Activated gamma-delta T cell treated with Interleukin-2 at 50 U/mL for 16 hours (primary cell): ENCODE measurements at regions not wholly inside any gene's neighbourhood (a gene's known extent, or its start where the extent isn't known, plus 50 kb on each side); places are given as distances from the start of the nearest gene placed in this dataset.
"Not testable (repeated sequence)": the region's sequence is repeated elsewhere in the genome, so short reads cannot be mapped to it uniquely, and the experiment has no call there.

Experiments used
- DNase-seq: peaks from one replicate; pipeline ENCODE4 v3.0.0-alpha.2; 2020

DNA sequence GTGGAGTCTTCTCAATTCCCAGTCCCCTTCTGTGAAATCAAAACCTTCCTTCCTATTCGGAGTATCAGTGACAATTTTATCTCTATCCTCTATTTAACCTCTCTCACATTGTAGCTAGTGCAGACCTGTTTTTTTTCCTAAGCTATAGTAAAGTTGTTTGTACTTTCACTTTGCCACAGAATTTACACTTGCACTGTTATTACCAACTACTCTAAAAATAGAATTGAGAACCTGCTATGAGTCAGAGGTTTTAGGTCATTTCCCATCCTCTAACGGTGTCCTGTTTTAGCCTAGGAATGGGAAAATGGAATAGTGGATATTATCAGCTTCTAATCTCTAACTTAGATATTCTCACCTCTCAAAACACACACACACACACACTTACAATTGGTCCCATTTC lies 862.7 kb downstream of the NCAM2 start:
- no peak for DNase-seq

- no peak for DNase-seq
Observed at GRCh38 chr21:21864321-21864840, 866.2 kb downstream of the NCAM2 start.

- DNase-seq: no peak
Observed at GRCh38 chr21:21897275-21897883, 899.2 kb downstream of the NCAM2 start.

- no peak for DNase-seq
Observed at GRCh38 chr21:21898801-21899200, 900.6 kb downstream of the NCAM2 start.

DNA sequence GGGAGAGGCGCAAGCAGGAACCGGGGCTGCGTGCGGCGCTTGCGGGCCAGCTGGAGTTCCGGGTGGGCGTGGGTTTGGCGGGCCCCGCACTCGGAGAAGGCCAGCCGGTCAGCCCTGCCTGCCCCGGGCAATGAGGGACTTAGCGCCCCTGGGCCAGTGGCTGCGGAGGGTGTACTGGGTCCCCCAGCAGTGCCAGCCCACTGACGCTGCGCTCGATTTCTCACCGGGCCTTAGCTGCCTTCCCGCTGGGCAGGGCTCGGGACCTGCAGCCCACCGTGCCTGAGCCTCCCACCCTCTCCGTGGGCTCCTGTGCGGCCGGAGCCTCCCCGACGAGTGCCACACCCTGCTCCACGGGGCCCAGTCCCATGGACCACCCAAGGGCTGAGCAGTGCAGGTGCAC lies 904.2 kb downstream of the NCAM2 start:
- DNase-seq: not testable (repeated sequence)

- no peak for DNase-seq
Observed at GRCh38 chr21:21907271-21907670, 909.1 kb downstream of the NCAM2 start.

DNA sequence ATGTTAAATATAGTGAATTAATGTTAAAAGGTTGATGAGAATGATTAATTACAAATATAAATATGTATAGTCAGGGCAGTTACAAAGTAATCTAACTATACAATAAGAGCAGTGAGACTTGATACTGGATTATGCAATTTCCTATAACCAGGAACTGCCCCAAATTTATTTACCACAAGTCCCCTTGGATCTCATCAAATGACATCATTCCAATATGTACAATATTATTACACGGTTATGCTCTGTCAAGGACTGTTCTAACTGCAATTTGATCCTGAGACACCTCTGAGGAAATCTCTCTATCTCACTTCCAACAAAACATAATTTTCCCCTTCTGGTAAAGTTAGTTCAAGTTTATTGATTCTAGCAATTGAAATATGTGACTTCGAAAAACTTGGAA lies 917.6 kb downstream of the NCAM2 start:
- DNase-seq: no peak

- DNase-seq: no peak
Observed at GRCh38 chr21:21921410-21922232, 923.4 kb downstream of the NCAM2 start.

DNA sequence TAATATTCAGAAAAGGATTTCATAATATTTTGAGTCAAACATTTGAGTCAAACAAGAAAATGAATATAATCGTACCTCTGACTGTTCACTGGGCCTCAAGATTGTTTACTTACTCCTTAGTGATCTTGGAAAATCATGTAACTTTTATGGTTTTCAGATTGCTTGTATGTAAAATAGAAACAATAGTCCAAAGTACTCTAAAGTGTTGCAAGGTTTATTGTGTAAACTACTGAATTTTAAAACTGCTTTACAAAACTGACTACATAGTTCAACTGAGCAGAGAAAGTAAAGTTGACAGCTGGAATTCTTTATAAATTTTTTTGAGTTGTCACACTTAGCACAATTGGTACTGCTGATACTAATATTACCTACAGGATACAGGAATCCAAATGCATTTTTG lies 931.0 kb downstream of the NCAM2 start:
- DNase-seq: no peak

GRCh38 chr21:21929789-21930188 lies 931.6 kb downstream of the NCAM2 start:
- no peak for DNase-seq

DNA sequence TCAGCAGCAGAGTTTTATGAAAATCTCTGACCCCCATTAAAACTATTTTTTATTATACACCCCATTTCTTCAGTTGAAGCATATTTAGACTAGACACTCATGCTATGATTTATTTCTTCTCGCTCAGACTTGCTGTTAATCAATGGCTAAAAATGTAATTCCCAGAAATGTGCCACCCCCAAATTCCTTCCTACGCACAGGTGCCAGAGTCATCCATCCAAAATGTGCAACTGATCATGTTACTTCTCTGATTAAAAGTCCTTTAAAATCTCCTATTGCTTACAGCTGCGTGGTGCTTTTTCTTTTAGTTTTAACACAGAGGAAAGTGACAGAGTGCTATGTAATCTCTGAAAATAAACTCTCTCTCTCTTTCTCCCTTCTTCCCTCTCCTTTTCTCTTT lies 954.4 kb downstream of the NCAM2 start:
- no peak for DNase-seq

DNA sequence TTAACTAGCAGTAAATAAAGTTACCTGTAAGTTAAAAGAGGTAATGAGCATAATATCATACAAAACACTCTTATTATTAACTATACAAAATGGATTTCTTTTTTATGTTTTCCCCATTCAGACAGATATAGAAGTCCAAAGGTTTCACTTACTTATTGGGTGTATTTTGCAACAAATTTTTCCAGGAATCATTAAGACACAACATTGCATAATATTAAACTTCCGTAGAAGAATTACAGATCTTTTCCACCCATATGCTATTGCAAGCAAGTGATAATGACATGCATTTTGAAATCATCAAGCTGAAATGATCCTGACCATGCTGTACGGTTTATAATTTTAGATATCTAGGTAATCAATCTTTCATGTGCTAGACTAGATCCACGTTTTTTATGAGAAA lies 957.0 kb downstream of the NCAM2 start:
- no peak for DNase-seq

- no peak for DNase-seq
Observed at GRCh38 chr21:21957490-21957889, 959.3 kb downstream of the NCAM2 start.

DNA sequence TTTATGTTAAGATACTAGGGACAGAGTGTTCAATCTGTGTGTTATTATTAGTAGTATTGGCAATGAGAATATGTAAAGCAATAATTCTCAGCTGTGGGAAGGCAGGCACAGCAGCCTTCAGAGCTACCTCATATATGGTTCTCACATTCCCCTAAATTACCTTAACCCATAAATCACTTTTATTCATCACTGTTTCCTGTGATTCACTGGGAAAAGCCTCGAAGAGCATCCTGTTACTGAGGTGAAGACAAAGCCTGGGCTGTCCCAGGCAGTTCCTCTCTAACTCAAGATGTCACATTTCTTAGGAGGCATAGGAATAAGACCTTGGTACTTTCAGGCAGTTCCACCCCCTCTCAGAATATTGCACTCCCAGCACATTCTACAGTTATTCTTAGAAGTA lies 965.7 kb downstream of the NCAM2 start:
- DNase-seq: no peak

DNA sequence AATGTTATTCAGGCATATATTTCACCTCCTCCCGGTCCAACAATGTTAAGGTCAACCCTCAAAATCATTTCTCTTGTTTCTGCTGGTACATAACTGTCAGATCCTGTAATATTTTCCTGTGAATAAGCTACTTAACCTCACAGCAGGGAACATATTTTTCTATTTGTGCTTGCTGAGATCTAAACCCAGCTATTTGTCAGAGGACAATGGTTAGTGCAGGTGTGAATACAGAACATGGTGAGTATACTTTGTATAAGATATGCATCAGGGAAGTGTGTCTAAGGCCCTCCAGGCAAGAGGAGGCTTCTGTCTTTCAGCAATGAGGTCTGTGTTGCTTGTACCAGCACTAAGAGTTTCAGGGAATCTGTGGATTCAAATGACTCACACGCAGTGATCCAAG lies 970.6 kb downstream of the NCAM2 start:
- DNase-seq: no peak

- no peak for DNase-seq
Observed at GRCh38 chr21:21969211-21969610, 971.0 kb downstream of the NCAM2 start.

GRCh38 chr21:21971384-21971783 lies 973.2 kb downstream of the NCAM2 start:
- no peak for DNase-seq

DNA sequence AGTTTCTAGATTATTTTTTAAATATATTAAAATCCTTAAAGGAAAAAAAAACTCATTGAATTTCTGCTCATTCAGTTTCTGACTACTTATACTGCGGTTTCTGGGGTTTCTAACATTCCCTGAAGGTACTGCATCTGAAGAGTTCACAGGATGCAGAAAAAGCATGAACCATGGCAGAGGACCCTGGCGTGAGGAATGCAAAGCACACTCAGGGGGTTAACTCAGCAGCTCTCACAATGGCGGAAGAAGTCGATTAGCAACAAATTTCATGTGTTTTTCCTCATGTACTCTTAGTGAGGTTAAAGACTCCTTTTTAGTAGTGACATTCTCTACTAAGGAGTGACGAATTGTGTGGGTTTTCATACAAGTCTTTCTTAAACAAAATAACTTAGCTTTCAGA lies 975.6 kb downstream of the NCAM2 start:
- no peak for DNase-seq

DNA sequence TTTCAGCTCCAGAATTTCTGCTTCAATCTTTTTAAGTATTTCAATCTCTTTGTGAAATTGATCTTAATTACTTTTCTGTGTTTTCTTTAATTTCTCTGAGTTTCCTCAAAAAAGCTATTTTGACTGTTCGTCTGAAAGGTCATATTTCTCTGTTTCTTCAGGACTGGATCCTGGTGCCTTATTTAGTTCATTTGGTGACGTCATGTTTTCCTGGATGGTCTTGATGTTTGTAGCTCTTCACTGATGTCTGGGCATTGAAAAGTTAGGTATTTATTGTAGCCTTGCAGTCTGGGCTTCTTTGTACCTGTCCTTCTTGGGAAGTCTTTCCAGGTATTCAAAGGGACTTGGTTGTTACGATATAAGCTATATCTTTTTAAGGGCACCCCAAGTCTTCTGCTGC lies 998.7 kb downstream of the NCAM2 start:
- no peak for DNase-seq

GRCh38 chr21:21997390-21998333 lies 999.5 kb downstream of the NCAM2 start:
- DNase-seq: no peak

- DNase-seq: no peak
Observed at GRCh38 chr21:22019766-22020165, 1021.6 kb downstream of the NCAM2 start.

DNA sequence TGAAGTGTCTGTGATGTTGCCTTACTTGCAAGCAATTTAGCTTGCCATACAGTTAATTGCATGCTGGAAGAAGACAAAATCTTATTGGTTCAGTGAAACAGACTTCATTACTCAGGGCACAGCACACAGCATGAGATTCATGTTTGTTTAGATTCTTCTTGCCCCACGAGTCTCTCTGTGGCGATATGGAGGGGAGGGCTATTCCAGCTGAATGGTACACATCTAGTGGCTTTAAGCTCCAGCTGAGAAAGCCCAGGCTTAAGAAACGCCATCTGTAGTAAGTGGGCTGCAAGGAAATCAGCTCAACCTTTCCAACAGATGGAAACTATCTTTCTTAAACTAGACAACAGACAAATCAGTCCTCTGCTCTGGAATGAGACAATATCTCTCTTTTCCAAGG lies 1022.0 kb downstream of the NCAM2 start:
- no peak for DNase-seq

DNA sequence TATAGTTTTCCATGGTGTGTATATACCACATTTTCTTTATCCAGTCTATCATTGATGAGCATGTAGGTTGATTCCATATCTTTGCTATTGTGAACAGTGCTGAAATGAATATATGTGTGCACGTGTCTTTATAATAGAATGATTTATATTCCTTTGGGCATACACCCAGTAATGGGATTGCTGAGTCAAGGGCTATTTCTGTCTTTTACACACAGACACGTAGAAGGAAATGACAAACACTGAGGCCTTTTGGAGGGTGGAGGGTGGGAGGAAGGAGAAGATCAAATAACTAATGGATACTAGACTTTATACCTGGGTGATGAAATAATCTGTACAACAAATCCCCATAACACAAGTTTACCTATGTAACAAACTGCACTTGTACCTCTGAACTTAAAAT lies 1025.7 kb downstream of the NCAM2 start:
- not testable (repeated sequence) for DNase-seq
